Ovary (tissue), 3 donors: ENCODE measurements at regions not wholly inside any gene's neighbourhood (a gene's known extent, or its start where the extent isn't known, plus 50 kb on each side); places are given as distances from the start of the nearest gene placed in this dataset.

Source experiments
- CTCF ChIP-seq, 3 donors: fragments of 450-650 bp in 2 of 3; fragments of 200-600 bp in 1 of 3; IDR thresholded peaks; one replicate each; pipeline versions ENCODE4 v1.5.1 to v1.8.0; 2016 to 2022; ENCODE audit warnings: antibody characterized with exemption in 3 of 3, mild to moderate bottlenecking in 1 of 3
- EP300 ChIP-seq: sonication (generic); formaldehyde crosslinking; IDR thresholded peaks from one replicate; pipeline ENCODE4 v1.6.1; 2017; ENCODE audit warnings: antibody characterized with exemption
- POLR2A ChIP-seq: fragments of 450-650 bp; IDR thresholded peaks from one replicate; pipeline ENCODE4 v1.6.1; 2017; ENCODE audit warnings: antibody characterized with exemption, mild to moderate bottlenecking, moderate library complexity
- donor health status: DM: no; HTN: no; CAD: no.

- no peak for TF ChIP-seq CTCF (IDR thresholded peaks at IDR 0.05)
- no peak for TF ChIP-seq EP300
- no peak for TF ChIP-seq POLR2A
Observed at GRCh38 chr13:47396915-47397314, 500.1 kb upstream of the HTR2A start.
